ACC112 (cell line): ENCODE measurements at regions not wholly inside any gene's neighbourhood (a gene's known extent, or its start where the extent isn't known, plus 50 kb on each side); places are given as distances from the start of the nearest gene placed in this dataset.

Experiments
- H2AFZ ChIP-seq: fragments of 200-600 bp; sonication (generic); one replicate; pipeline ENCODE4 v1.6.0; 2017; ENCODE audit warnings: antibody characterized with exemption, low read length; ENCODE audit not compliant: unreplicated experiment
- H3K27ac ChIP-seq: fragments of 200-600 bp; sonication (generic); 2 replicates; pipeline ENCODE4 v1.5.1; 2014; ENCODE audit warnings: low read depth, mild to moderate bottlenecking, antibody characterized with exemption, low read length, moderate library complexity
- H3K27me3 ChIP-seq: fragments of 200-600 bp; sonication (generic); 2 replicates; pipeline ENCODE4 v1.6.1; 2014; ENCODE audit warnings: mild to moderate bottlenecking, antibody characterized with exemption, low read length, moderate library complexity, mixed read lengths; ENCODE audit not compliant: insufficient read depth
- H3K36me3 ChIP-seq: fragments of 200-600 bp; sonication (generic); 2 replicates; pipeline ENCODE4 v1.6.1; 2016; ENCODE audit warnings: mild to moderate bottlenecking, antibody characterized with exemption, low read length, moderate library complexity, mixed read lengths; ENCODE audit not compliant: insufficient read depth
- H3K4me1 ChIP-seq: fragments of 200-600 bp; sonication (generic); one replicate; pipeline ENCODE4 v1.6.1; 2016; ENCODE audit warnings: low read length, mixed read lengths; ENCODE audit not compliant: insufficient read depth, unreplicated experiment, control insufficient read depth
- H3K4me3 ChIP-seq: fragments of 200-600 bp; sonication (generic); 2 replicates; pipeline ENCODE4 v1.5.1; 2014; ENCODE audit warnings: mild to moderate bottlenecking, low read depth, low read length
- H3K79me2 ChIP-seq: fragments of 200-600 bp; sonication (generic); one replicate; pipeline ENCODE4 v1.6.0; 2016; ENCODE audit warnings: low read length; ENCODE audit not compliant: control insufficient read depth, unreplicated experiment, insufficient read depth

DNA sequence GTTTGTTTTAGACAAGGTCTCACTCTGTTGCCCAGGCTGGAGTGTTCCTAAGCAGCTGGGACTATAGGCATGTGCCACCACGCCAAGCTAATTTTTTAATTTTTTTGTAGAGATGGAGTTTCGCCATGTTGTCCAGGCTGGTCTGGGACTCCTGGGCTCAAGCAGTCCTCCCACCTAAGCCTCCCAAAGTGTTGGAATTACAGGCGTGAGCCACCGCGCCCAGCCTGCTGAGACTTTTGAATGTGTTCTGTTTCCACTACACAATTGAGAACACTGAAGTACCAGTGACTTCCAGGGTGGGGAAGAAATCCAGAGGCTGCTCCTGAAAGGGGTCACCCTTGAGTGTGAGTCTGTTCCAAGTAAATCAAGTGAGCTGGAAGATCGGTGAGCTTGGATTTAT is 81.3 kb upstream of the ARMC2 start:
- Histone ChIP-seq H3K27me3 (no peaks in the 10 kb centered on the region), H3K27ac (no peak overlapping the region), H3K36me3 (no peaks in the 10 kb centered on the region), H3K79me2 (no peaks in the 10 kb centered on the region), H2AFZ (no peak overlapping the region), H3K4me1 (peaks cover 9% of the 10 kb centered on the region), H3K4me3 (no peak overlapping the region)

DNA sequence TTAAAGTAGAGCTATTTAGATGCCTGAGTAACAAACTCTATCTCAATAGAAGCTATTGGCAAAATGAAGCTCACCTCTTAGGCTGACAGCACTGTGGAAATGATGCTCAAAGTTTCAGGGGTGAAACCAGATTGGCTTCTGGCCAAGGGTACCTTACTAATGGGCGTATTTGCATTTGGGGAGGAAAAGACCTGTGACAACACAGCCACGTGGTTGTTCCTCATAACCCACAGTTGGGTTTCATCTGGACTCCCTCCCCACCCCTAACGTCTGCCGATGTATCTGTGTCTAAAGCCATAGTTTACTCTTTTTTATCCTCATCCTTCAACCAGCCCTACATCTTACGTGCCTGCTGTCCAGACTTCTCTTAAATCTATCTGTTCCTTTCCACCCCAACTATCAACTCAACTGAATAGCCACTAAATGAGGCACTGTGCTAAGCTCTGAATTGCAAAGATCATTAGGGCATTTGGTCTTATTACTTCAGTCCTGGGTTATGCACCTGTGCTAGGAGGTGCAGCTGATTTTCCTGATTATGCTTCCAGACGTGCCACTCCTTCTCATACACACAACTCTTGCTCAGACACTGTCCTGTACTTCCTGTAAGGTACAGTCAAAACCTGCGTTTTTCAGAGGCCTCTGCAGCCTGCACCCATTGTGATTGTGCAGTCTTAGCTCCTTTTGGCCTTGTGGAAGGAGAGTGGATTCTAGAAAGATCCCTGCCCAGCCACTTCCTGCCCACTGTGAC is 80.6 kb upstream of the ARMC2 start:
- Histone ChIP-seq H3K4me3 (no peak overlapping the region), H3K27ac (no peak overlapping the region), H2AFZ (no peak overlapping the region), H3K79me2 (no peaks in the 10 kb centered on the region), H3K36me3 (no peaks in the 10 kb centered on the region), H3K27me3 (no peaks in the 10 kb centered on the region), H3K4me1 (peaks cover 9% of the 10 kb centered on the region)

DNA sequence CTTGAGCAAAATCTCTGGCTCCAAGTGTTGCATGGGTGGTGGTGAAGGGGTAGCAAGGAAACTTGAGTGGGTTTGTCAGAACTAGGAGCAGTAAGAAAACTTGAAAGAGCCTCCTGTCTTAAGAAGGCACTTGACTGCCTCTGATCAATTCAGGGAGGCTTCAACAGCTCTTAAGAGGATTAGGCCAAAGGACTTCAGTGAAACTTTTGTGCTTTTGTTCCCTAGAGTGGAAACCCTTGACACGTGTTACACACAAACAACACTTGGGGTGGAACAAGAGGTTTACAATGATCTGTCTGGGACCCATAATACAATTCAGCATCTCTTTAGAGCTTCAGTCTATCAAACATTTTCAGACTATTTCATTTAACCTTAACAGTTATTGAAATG is 80.1 kb upstream of the ARMC2 start:
- Histone ChIP-seq H3K4me3 (no peak overlapping the region), H3K79me2 (no peaks in the 10 kb centered on the region), H3K27me3 (no peaks in the 10 kb centered on the region), H3K4me1 (peaks cover 9% of the 10 kb centered on the region), H3K27ac (no peak overlapping the region), H2AFZ (no peak overlapping the region), H3K36me3 (no peaks in the 10 kb centered on the region)

DNA sequence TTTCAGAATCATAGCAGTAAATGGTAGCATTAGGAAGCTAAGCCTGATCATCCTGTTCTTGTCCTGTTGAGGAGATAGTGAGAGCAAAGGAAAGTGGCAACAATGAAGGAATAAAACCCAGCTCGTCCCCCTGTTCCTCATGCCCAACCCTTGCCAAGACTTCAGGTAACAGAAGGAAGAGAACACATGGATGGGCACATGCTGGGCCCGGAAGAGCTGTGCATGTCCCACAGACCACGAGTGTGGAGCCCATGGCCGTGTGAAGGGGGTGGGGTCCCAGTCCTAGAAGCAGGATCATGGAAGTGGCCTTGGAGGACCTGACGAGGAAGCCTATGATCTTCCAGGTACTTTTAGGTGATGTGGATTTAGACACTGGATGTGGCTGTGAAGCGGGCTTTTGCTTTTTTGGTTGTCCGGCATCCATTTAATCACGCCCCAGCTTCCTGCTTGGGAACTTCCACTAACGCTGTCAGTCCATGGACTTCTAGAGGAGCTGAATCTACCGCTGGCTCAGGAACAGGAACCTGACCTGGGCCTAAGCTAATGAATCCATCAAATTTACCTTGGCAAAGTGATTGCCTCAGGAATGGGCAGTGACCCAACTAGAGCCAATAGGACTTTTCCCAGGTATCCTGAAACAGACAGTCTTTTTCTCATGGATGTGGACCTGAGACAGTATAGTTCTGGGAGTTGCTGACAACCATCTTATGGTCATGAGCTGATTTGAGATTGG is 79.3 kb upstream of the ARMC2 start:
- no peaks in the 10 kb centered on the region for H3K27me3 ChIP-seq
- H2AFZ ChIP-seq = no peak overlapping the region
- H3K79me2 ChIP-seq = no peaks in the 10 kb centered on the region
- H3K4me1 ChIP-seq = peaks cover 9% of the 10 kb centered on the region
- H3K27ac ChIP-seq = no peak overlapping the region
- no peak overlapping the region for H3K4me3 ChIP-seq
- no peaks in the 10 kb centered on the region for H3K36me3 ChIP-seq

DNA sequence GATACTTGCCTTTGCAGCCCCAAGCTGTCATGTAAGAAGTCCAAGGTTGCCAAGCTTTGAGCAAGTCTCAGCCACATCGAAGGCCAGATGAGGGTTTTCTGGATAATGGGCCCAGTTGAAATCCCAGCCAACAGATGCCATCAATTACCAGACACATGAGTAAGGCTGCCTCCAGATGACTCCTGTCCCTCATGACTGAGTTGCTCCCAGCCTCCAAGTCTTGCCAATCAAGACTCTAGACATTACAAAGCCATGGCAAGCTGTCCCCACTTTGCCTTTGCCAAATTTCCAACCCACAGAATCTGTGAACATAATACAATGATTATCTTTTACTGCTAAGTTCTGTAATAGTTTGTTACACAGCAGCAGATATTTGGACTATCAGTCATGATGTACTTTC is 76.8 kb upstream of the ARMC2 start:
- H3K27ac ChIP-seq = no peak overlapping the region
- H3K27me3 ChIP-seq = no peaks in the 10 kb centered on the region
- H3K79me2 ChIP-seq = no peaks in the 10 kb centered on the region
- H3K4me1 ChIP-seq = no peaks in the 10 kb centered on the region
- no peak overlapping the region for H2AFZ ChIP-seq
- no peak overlapping the region for H3K4me3 ChIP-seq
- H3K36me3 ChIP-seq = no peaks in the 10 kb centered on the region

DNA sequence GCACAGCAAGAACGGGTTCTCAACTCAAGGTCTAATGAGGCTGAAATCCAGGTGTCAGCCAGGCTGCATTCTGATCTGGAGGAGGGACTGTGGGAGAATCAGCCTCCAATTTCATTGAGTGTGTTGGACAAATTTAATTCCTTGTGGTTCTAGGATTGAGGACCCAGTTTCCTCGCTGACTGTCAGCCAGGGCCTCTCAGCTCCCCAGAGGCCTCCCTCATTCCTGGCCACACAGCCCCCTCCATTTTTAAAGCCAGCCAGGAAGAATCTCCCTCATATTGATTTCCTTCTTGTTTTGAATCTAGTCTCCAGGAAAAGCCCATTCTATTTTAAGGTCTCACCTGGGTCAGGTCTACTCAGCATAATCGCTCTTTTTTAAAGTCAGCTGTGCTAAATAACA is 73.7 kb upstream of the ARMC2 start:
- peaks cover 4% of the 10 kb centered on the region for H3K4me1 ChIP-seq
- no peaks in the 10 kb centered on the region for H3K27me3 ChIP-seq
- no peaks in the 10 kb centered on the region for H3K79me2 ChIP-seq
- no peak overlapping the region for H2AFZ ChIP-seq
- H3K4me3 ChIP-seq = no peak overlapping the region
- H3K27ac ChIP-seq = no peak overlapping the region
- no peaks in the 10 kb centered on the region for H3K36me3 ChIP-seq

DNA sequence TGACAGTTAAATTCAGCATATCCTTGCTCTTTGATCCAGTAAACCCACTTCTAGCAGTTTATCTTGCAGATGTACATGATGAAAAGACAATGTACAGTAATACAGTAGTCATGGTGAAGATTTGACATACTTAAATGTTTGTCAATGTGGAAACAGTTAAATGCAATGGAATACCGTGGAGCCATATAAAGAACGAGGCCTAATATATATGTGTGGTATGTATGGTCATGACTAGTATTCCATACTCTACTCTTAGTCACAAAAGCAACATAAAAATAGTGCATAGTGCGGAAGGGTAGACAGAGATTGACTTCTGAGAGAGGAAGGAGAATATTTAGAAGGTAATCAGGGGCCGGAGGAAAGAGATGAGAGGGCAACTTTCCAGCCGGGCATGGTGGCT is 70.7 kb upstream of the ARMC2 start:
- no peak overlapping the region for H3K4me3 ChIP-seq
- no peak overlapping the region for H2AFZ ChIP-seq
- no peaks in the 10 kb centered on the region for H3K79me2 ChIP-seq
- H3K27me3 ChIP-seq = no peaks in the 10 kb centered on the region
- no peaks in the 10 kb centered on the region for H3K36me3 ChIP-seq
- peaks cover 14% of the 10 kb centered on the region for H3K4me1 ChIP-seq
- H3K27ac ChIP-seq = no peak overlapping the region

DNA sequence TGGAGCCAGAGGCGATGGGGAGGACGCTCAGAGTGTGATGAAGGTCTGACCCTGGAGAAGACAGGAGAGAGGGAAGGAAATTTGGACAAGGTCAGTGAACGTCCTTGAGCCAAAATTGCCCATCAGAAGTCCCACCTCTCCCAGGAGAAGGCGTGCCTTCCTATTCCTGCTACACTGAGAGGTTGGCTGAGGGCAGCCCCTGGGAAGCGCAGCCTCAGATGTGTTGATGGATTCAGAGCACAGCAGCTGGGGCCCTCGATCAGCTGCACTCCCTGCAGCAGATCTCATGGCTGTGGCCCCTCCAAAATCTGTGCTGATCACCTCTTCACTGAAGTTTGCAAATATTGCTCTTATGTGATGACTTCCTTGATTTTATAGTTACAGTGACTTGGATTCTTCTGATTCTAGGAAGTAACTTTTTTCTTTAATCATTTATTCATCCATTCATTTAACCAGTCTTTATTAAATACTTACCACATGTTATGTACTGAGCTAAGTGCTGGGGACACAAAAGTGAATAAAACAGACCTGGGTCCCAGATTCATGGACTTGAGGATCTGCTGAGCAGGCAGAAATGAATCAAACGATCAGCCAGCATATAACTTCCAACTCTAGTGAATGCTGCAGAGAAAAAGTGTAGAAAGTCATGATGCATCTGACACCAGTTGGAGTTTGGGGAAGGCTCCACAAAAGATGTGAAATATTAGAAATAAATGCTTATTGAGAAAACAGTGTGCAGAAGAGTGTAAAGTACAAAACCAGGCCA is 69.6 kb upstream of the ARMC2 start:
- H3K79me2 ChIP-seq = no peaks in the 10 kb centered on the region
- H2AFZ ChIP-seq = no peak overlapping the region
- no peaks in the 10 kb centered on the region for H3K36me3 ChIP-seq
- no peaks in the 10 kb centered on the region for H3K27me3 ChIP-seq
- H3K4me3 ChIP-seq = no peak overlapping the region
- no peak overlapping the region for H3K27ac ChIP-seq
- H3K4me1 ChIP-seq = peaks cover 25% of the 10 kb centered on the region

DNA sequence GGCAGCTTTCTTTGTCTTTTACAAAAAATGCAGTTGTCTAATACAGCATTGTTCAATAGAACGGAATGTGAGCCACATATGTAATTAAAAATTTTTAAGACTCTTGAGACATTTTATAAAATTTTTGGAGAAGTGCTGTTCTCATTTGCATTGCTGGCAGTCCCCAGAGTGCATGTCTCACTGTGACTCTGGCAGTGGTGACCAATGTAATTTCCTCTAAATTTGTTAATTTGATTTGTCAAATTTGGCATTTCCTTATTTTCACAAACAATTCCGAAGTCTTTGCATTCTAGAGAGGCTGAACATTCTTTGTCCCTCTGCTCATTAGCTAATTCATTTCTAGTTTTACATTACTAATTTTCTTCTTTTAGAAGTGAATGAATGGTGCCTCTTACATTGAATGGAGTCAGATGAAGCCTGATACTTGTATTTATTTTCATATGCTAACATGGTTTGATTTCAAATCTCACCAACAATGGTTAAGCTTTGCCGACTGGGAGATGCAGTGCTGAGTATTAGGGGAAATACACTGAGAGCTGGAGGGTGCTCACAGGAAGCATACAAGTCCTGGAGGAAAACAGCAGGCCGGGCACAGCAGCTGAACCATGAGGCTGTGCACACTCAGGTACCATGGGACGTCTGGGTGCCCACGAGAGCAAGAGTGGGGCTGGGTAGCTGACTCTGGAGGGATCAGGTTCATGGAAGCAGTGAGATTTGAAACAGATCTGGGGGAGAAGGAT is 68.5 kb upstream of the ARMC2 start:
- H2AFZ ChIP-seq = no peak overlapping the region
- no peak overlapping the region for H3K27ac ChIP-seq
- H3K79me2 ChIP-seq = no peaks in the 10 kb centered on the region

DNA sequence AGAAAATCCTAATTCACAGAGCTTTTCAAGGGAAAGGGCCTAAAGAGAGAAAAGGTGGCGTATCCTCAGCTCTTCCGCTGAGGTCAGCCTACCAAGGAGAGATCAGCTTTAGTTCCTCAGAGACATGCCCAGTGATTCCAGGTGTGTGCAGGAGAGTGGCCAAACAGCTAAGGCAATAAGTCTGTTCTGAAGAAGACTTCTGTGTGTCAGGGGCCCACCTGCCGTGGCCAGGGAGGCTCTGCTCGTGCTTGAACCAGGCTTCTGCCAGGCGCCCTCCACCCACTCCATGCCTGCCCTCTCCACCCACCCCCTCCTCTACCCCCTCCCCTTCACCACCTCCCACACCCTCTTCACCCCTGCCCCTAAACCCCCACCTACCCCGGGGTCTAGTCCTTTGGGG is 67.4 kb upstream of the ARMC2 start:
- Histone ChIP-seq H2AFZ (no peak overlapping the region), H3K27me3 (no peaks in the 10 kb centered on the region), H3K79me2 (no peaks in the 10 kb centered on the region), H3K27ac (no peak overlapping the region), H3K36me3 (no peaks in the 10 kb centered on the region), H3K4me3 (no peak overlapping the region), H3K4me1 (peaks cover 27% of the 10 kb centered on the region)

More for the DNA sequence above, 68.5 kb upstream of the ARMC2 start:
- no peak overlapping the region for H3K4me3 ChIP-seq
- H3K27me3 ChIP-seq = no peaks in the 10 kb centered on the region
- H3K4me1 ChIP-seq = peaks cover 27% of the 10 kb centered on the region
- no peaks in the 10 kb centered on the region for H3K36me3 ChIP-seq
